ENCODE measurements at regions not wholly inside any gene's neighbourhood (a gene's known extent, or its start where the extent isn't known, plus 50 kb on each side); places are given as distances from the start of the nearest gene placed in this dataset.

DNA sequence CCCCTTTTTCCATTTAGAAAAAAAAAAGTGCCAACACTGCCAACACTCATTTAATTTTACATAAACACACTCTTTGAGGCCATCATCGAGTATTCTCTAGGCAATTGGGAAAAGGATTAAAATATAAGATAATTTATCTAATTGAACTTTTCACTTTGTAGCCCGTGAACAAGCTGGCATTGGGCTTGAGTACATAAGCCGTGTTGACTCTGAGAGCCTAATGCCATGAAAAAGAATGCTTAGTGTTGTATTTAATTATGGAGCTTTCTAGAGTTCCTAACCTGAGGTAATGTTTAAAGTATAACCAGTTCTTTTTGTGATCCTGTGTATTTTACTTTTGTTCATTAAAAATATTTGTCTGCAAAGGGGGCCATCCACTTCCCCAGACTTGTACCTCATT lies 193.8 kb downstream of the LYPLAL1 start:
- CTCF ChIA-PET, result no interaction called here
- H3K4me3 ChIP-seq (replicated peaks in 1 of 2; ENCODE audit: low read depth in 1 of 2, low read length in 2 of 2), result no peak overlapping the region
- DNase-seq (ENCODE audit: low read depth, low spot score) (no peak), ATAC-seq (no peak)
- no peaks in the 10 kb centered on the region for H3K36me3 ChIP-seq (ENCODE audit: control insufficient read depth in 1 of 2, insufficient read depth in 2 of 2, low read length in 2 of 2)
- H3K27me3 ChIP-seq (ENCODE audit: insufficient read depth, low read length), result no peaks in the 10 kb centered on the region
- H3K4me1 ChIP-seq (ENCODE audit: control insufficient read depth in 1 of 2, insufficient read depth in 2 of 2, low read length in 2 of 2), result no peaks in the 10 kb centered on the region
- RAD21 ChIA-PET (ENCODE audit: low non-redundant PET in 1 of 2, low total read pairs in 2 of 2, uncharacterized antibody in 2 of 2, unreplicated experiment in 2 of 2), result no interaction called here
- H3K9ac ChIP-seq (ENCODE audit: low read length), result no peak overlapping the region
- no peaks in the 10 kb centered on the region for H3K79me2 ChIP-seq (ENCODE audit: insufficient read depth, low read length)
- TF ChIP-seq POLR2A (IDR thresholded peaks at IDR 0.05; ENCODE audit: borderline replicate concordance, extremely low read depth, insufficient read depth, insufficient read length), result no peak
- no peak for TF ChIP-seq CEBPB (IDR thresholded peaks at IDR 0.05; ENCODE audit: low read depth)
- TF ChIP-seq YY1 (IDR thresholded peaks at IDR 0.05; ENCODE audit: extremely low read depth, insufficient replicate concordance, low read depth, low read length), result no peak
- TF ChIP-seq, protein P1, sequence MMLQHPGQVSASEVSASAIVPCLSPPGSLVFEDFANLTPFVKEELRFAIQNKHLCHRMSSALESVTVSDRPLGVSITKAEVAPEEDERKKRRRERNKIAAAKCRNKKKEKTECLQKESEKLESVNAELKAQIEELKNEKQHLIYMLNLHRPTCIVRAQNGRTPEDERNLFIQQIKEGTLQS (IDR thresholded peaks at IDR 0.05), result no peak
- no peak for TF ChIP-seq SRF (IDR thresholded peaks at IDR 0.05; ENCODE audit: low read depth)
- TF ChIP-seq FOSL1 (IDR thresholded peaks at IDR 0.05; ENCODE audit: low read depth), result no peak
- no peak for TF ChIP-seq CBX3 (IDR thresholded peaks at IDR 0.05; ENCODE audit: low read depth)
- no peak for TF ChIP-seq EGR1 (IDR thresholded peaks at IDR 0.05; ENCODE audit: low read depth)
- TF ChIP-seq, protein P2, sequence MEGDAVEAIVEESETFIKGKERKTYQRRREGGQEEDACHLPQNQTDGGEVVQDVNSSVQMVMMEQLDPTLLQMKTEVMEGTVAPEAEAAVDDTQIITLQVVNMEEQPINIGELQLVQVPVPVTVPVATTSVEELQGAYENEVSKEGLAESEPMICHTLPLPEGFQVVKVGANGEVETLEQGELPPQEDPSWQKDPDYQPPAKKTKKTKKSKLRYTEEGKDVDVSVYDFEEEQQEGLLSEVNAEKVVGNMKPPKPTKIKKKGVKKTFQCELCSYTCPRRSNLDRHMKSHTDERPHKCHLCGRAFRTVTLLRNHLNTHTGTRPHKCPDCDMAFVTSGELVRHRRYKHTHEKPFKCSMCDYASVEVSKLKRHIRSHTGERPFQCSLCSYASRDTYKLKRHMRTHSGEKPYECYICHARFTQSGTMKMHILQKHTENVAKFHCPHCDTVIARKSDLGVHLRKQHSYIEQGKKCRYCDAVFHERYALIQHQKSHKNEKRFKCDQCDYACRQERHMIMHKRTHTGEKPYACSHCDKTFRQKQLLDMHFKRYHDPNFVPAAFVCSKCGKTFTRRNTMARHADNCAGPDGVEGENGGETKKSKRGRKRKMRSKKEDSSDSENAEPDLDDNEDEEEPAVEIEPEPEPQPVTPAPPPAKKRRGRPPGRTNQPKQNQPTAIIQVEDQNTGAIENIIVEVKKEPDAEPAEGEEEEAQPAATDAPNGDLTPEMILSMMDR (IDR thresholded peaks at IDR 0.05 in 2 of 3, conservative IDR thresholded peaks at IDR 0.05 in 1 of 3; ENCODE audit: borderline replicate concordance in 1 of 3, insufficient read depth in 1 of 3, low read depth in 2 of 3, low read length in 2 of 3), result no peak
- no peak for TF ChIP-seq POLR2AphosphoS5 (IDR thresholded peaks at IDR 0.05; ENCODE audit: low read depth, low read length)
- no peak for TF ChIP-seq ELF1 (IDR thresholded peaks at IDR 0.05; ENCODE audit: borderline replicate concordance, low read depth)
- H3K4me2 ChIP-seq (ENCODE audit: low read length), result no peak overlapping the region
- no peak overlapping the region for H3K27ac ChIP-seq (ENCODE audit: low read depth, low read length)
- no peaks in the 10 kb centered on the region for H3K9me2 ChIP-seq (ENCODE audit: insufficient read depth)
- H2AFZ ChIP-seq (ENCODE audit: low read depth, low read length, poor library complexity, severe bottlenecking), result no peak overlapping the region
- no peaks in the 10 kb centered on the region for H4K20me1 ChIP-seq (ENCODE audit: insufficient read depth)
- no peaks in the 10 kb centered on the region for H3K9me3 ChIP-seq (ENCODE audit: control insufficient read depth in 1 of 2, insufficient read depth in 1 of 2, low read depth in 1 of 2, low read length in 2 of 2)
- POLR2A ChIA-PET, result no interaction called here
- no TSS peak for BruUV-seq (replicated peaks)
- intact Hi-C loops (cut with micrococcal nuclease), result no loop called here

Data from HCT116 (cell line).